ENCODE measurements at regions not wholly inside any gene's neighbourhood (a gene's known extent, or its start where the extent isn't known, plus 50 kb on each side); places are given as distances from the start of the nearest gene placed in this dataset.

- peak; percentile 62 for FAIRE-seq
These were observed 233.7 kb downstream of the IBTK start for GRCh38 chr6:82013561-82014530.

GRCh38 chr6:82006027-82006738, 241.4 kb downstream of the IBTK start:
- FAIRE-seq: peak; percentile 85

- no peak for FAIRE-seq
These were observed 247.0 kb downstream of the IBTK start for GRCh38 chr6:82000551-82000950.

GRCh38 chr6:81999826-82000225, 247.3 kb upstream of the TENT5A start:
- peak; percentile 17 for FAIRE-seq

- peak; percentile 98 for FAIRE-seq
These were observed 246.8 kb upstream of the TENT5A start for GRCh38 chr6:81999270-81999669.

- no peak for FAIRE-seq
These were observed 246.0 kb upstream of the TENT5A start for GRCh38 chr6:81998432-81998831.

- FAIRE-seq: no peak
These were observed 244.8 kb upstream of the TENT5A start for GRCh38 chr6:81997090-81997926.

GRCh38 chr6:81996414-81996813, 243.9 kb upstream of the TENT5A start:
- no peak for FAIRE-seq

- FAIRE-seq: peak; percentile 99
These were observed 243.2 kb upstream of the TENT5A start for GRCh38 chr6:81995548-81996289.

GRCh38 chr6:81988871-81989270, 236.4 kb upstream of the TENT5A start:
- no peak for FAIRE-seq

GRCh38 chr6:81988446-81988845, 236.0 kb upstream of the TENT5A start:
- no peak for FAIRE-seq

- FAIRE-seq: no peak
These were observed 234.8 kb upstream of the TENT5A start for GRCh38 chr6:81987293-81987692.

- no peak for FAIRE-seq
These were observed 232.7 kb upstream of the TENT5A start for GRCh38 chr6:81985191-81985590.

- no peak for FAIRE-seq
These were observed 232.1 kb upstream of the TENT5A start for GRCh38 chr6:81984599-81984998.

GRCh38 chr6:81981812-81982211, 229.3 kb upstream of the TENT5A start:
- peak; percentile 88 for FAIRE-seq

- peak; percentile 64 for FAIRE-seq
These were observed 227.3 kb upstream of the TENT5A start for GRCh38 chr6:81979767-81980166.

- no peak for FAIRE-seq
These were observed 226.8 kb upstream of the TENT5A start for GRCh38 chr6:81979329-81979728.

GRCh38 chr6:81978230-81978629, 225.7 kb upstream of the TENT5A start:
- FAIRE-seq: no peak

GRCh38 chr6:81977486-81977885, 225.0 kb upstream of the TENT5A start:
- FAIRE-seq: peak; percentile 11

- no peak for FAIRE-seq
These were observed 217.3 kb upstream of the TENT5A start for GRCh38 chr6:81969814-81970213.

GRCh38 chr6:81969011-81969410, 216.5 kb upstream of the TENT5A start:
- no peak for FAIRE-seq

- FAIRE-seq: no peak
These were observed 214.5 kb upstream of the TENT5A start for GRCh38 chr6:81966968-81967367.
